Ovary (tissue), 3 donors: ENCODE measurements at regions not wholly inside any gene's neighbourhood (a gene's known extent, or its start where the extent isn't known, plus 50 kb on each side); places are given as distances from the start of the nearest gene placed in this dataset.

Experiments
- CTCF ChIP-seq, 3 donors: fragments of 450-650 bp in 2 of 3; fragments of 200-600 bp in 1 of 3; IDR thresholded peaks; one replicate each; pipeline versions ENCODE4 v1.5.1 to v1.8.0; 2016 to 2022; ENCODE audit warnings: antibody characterized with exemption in 3 of 3, mild to moderate bottlenecking in 1 of 3
- POLR2A ChIP-seq: fragments of 450-650 bp; IDR thresholded peaks from one replicate; pipeline ENCODE4 v1.6.1; 2017; ENCODE audit warnings: antibody characterized with exemption, mild to moderate bottlenecking, moderate library complexity
- donor health status: DM: no; HTN: no; CAD: no.

- no peak for TF ChIP-seq POLR2A
- TF ChIP-seq CTCF (IDR thresholded peaks at IDR 0.05), result no peak
Measured at GRCh38 chr6:169994739-169995138, 243.3 kb downstream of the ERMARD start.
